Smooth muscle cell (in vitro differentiated cells): ENCODE measurements at regions not wholly inside any gene's neighbourhood (a gene's known extent, or its start where the extent isn't known, plus 50 kb on each side); places are given as distances from the start of the nearest gene placed in this dataset.

Source experiments
- DNase-seq: peaks from one replicate; lab custom pipeline; 2025; ENCODE audit not compliant: unreplicated experiment; lab: John Stamatoyannopoulos, UW
- H2AFZ ChIP-seq: fragments of 200-600 bp; sonication (generic); 2 replicates; pipeline ENCODE4 v1.6.0; 2016; ENCODE audit warnings: antibody characterized with exemption, low read depth, mild to moderate bottlenecking
- H3F3A ChIP-seq: fragments of 200-600 bp; sonication (generic); 2 replicates; pipeline ENCODE4 v1.6.0; 2017; ENCODE audit warnings: antibody characterized with exemption, low read depth
- H3K27ac ChIP-seq: fragments of 200-600 bp; sonication (generic); 2 replicates; pipeline ENCODE4 v1.5.1; 2016; ENCODE audit warnings: low read depth, mild to moderate bottlenecking
- H3K27me3 ChIP-seq: fragments of 200-600 bp; sonication (generic); 2 replicates; pipeline ENCODE4 v1.6.1; 2016; ENCODE audit warnings: low read depth, mild to moderate bottlenecking
- H3K36me3 ChIP-seq: fragments of 200-600 bp; sonication (generic); 2 replicates; pipeline ENCODE4 v1.5.1; 2016; ENCODE audit warnings: low read depth
- H3K4me1 ChIP-seq: fragments of 200-600 bp; sonication (generic); 2 replicates; pipeline ENCODE4 v1.5.1; 2016; ENCODE audit warnings: low read depth
- H3K4me2 ChIP-seq: fragments of 200-600 bp; sonication (generic); 2 replicates; pipeline ENCODE4 v1.6.0; 2016; ENCODE audit warnings: mild to moderate bottlenecking
- H3K4me3 ChIP-seq: fragments of 200-600 bp; sonication (generic); 2 replicates; pipeline ENCODE4 v1.5.1; 2016; ENCODE audit warnings: mild to moderate bottlenecking
- H3K79me2 ChIP-seq: fragments of 200-600 bp; sonication (generic); 2 replicates; pipeline ENCODE4 v1.6.0; 2016; ENCODE audit warnings: low read depth, mild to moderate bottlenecking
- H3K9ac ChIP-seq: fragments of 200-600 bp; sonication (generic); 2 replicates; pipeline ENCODE4 v1.6.0; 2016; ENCODE audit warnings: low read depth
- H3K9me3 ChIP-seq: fragments of 200-600 bp; sonication (generic); replicated peaks from 2 replicates; pipeline ENCODE4 v1.5.1; 2016; ENCODE audit warnings: low read depth
- H4K20me1 ChIP-seq: fragments of 200-600 bp; sonication (generic); 2 replicates; pipeline ENCODE4 v1.6.0; 2016; ENCODE audit warnings: low read depth
- WGBS: methylation state at CpG from one replicate; pipeline ENCODE4 v1.1.7; 2016; ENCODE audit warnings: low lambda C conversion rate; 5-methylcytosine and 5-hydroxymethylcytosine counted together
- TF ChIP-seq, protein P1 (sequence below): fragments of 200-600 bp; sonication (generic); IDR thresholded peaks from 2 replicates; pipeline ENCODE4 v1.5.1; 2017; ENCODE audit warnings: borderline replicate concordance, mild to moderate bottlenecking, antibody characterized with exemption; ENCODE audit not compliant: insufficient read depth, poor library complexity, severe bottlenecking

DNA sequence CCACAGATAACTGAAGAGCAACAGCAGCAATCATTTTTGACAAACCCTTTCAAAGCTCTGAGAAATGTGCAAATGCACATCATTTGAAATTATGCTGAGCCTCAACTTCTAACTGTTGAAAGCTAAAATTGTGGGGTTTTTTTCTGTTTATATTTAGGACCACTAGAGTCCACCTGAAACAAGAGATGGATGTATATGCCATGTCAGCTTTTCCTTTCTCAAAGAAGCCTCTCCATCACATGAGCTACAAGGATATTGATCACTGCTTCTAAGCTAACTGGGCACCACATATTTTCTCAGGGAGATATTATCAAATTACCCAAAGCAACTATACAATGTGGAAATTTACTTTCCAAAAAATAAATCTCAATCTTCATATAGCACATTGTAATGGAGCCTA is 498.6 kb upstream of the ZNF385D start:
- Histone ChIP-seq H3K27ac (no peak overlapping the region), H3K9ac (no peak overlapping the region), H3K36me3 (no peaks in the 10 kb centered on the region), H3K4me1 (no peaks in the 10 kb centered on the region), H2AFZ (no peak overlapping the region), H4K20me1 (no peaks in the 10 kb centered on the region), H3F3A (no peaks in the 10 kb centered on the region), H3K4me2 (no peak overlapping the region), H3K4me3 (no peak overlapping the region), H3K27me3 (no peaks in the 10 kb centered on the region), H3K9me3 (no peaks in the 10 kb centered on the region), H3K79me2 (no peaks in the 10 kb centered on the region)
- DNase-seq, result no peak
- TF ChIP-seq, protein P1, sequence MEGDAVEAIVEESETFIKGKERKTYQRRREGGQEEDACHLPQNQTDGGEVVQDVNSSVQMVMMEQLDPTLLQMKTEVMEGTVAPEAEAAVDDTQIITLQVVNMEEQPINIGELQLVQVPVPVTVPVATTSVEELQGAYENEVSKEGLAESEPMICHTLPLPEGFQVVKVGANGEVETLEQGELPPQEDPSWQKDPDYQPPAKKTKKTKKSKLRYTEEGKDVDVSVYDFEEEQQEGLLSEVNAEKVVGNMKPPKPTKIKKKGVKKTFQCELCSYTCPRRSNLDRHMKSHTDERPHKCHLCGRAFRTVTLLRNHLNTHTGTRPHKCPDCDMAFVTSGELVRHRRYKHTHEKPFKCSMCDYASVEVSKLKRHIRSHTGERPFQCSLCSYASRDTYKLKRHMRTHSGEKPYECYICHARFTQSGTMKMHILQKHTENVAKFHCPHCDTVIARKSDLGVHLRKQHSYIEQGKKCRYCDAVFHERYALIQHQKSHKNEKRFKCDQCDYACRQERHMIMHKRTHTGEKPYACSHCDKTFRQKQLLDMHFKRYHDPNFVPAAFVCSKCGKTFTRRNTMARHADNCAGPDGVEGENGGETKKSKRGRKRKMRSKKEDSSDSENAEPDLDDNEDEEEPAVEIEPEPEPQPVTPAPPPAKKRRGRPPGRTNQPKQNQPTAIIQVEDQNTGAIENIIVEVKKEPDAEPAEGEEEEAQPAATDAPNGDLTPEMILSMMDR, result no peak

DNA sequence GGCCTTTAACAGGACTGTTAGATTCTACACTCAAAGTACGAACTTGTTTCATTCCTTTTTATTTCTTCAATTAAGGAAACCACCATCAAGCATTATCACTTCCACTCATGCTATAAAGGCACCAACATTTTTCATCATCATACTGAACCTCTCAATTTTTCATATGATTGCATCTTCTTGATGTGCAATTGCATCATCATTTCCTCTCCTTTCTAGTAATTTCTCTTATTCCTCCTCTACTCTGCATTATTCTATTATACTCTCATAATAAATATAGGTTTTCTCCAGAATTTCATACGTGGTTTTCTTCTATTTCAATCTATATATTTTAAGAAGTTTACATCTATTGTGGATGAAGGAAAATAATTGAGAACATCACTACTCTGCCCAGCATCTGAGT is 506.2 kb upstream of the ZNF385D start:
- Histone ChIP-seq H3K9me3 (no peaks in the 10 kb centered on the region), H3K79me2 (no peaks in the 10 kb centered on the region), H3K36me3 (no peaks in the 10 kb centered on the region), H3K4me1 (no peaks in the 10 kb centered on the region), H3K27ac (no peak overlapping the region), H3K9ac (no peak overlapping the region), H3K4me2 (no peak overlapping the region), H3K27me3 (no peaks in the 10 kb centered on the region), H2AFZ (no peak overlapping the region), H3F3A (no peaks in the 10 kb centered on the region), H3K4me3 (no peak overlapping the region), H4K20me1 (no peaks in the 10 kb centered on the region)
- no peak for DNase-seq
- 70% methylated on average over 2 of the region's 2 CpGs for WGBS
- TF ChIP-seq, protein P1, result no peak

DNA sequence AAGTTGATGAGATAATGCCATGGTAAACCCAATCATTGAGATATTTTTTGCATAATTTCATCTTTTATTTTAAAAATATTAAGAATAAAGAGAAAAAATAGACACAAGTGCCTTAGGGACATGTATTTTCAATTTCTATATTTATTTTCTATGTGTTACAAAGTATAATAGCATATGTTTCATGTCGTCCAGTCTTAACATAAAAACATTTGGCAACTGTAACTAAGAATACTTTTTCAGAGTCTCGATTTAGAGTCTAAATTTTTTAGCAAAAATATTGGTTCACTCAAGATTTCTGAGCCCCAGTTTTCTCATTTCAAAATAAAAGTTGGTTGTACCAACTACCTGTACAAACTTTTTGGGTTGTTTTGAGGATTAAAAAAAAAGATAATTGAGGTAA is 511.4 kb upstream of the ZNF385D start:
- Histone ChIP-seq H3K79me2 (no peaks in the 10 kb centered on the region), H3K9me3 (no peaks in the 10 kb centered on the region), H3K36me3 (no peaks in the 10 kb centered on the region), H4K20me1 (no peaks in the 10 kb centered on the region), H3K9ac (no peak overlapping the region), H3K27me3 (no peaks in the 10 kb centered on the region), H3K4me3 (no peak overlapping the region), H3K27ac (no peak overlapping the region), H2AFZ (no peak overlapping the region), H3K4me1 (no peaks in the 10 kb centered on the region), H3K4me2 (no peak overlapping the region), H3F3A (no peaks in the 10 kb centered on the region)
- DNase-seq, result no peak
- 76% methylated on average over 2 of the region's 2 CpGs for WGBS
- TF ChIP-seq, protein P1, result no peak

DNA sequence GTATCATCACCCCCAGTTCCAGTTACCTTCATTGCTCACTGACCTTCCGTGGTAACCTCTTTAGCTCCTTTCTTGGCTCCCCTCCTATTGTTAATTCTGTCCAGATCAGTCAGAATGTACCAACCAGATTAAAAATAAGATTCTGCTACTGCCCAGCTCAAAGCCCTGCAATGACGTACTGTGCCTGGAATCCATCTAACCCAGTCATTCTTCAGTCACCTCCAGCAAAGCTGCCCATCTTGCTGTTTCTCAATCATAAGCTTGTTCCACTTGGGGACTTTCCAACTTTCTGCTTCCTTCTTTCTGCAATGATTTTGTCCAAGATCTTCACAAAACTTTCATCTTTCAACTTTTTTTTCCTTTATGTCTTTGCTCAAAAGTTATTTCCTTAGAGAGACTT is 512.0 kb upstream of the ZNF385D start:
- Histone ChIP-seq H4K20me1 (no peaks in the 10 kb centered on the region), H3K79me2 (no peaks in the 10 kb centered on the region), H3K27ac (no peak overlapping the region), H3K4me1 (no peaks in the 10 kb centered on the region), H3K36me3 (no peaks in the 10 kb centered on the region), H3K9me3 (no peaks in the 10 kb centered on the region), H3K27me3 (no peaks in the 10 kb centered on the region), H3K4me2 (no peak overlapping the region), H3F3A (no peaks in the 10 kb centered on the region), H3K9ac (no peak overlapping the region), H3K4me3 (no peak overlapping the region), H2AFZ (no peak overlapping the region)
- no peak for DNase-seq
- TF ChIP-seq, protein P1, result no peak
- 78% methylated on average over 2 of the region's 2 CpGs for WGBS
